Skeletal muscle cell (primary cell): ENCODE measurements at regions not wholly inside any gene's neighbourhood (a gene's known extent, or its start where the extent isn't known, plus 50 kb on each side); places are given as distances from the start of the nearest gene placed in this dataset.

Source experiments
- DNase-seq: peaks from one replicate; pipeline ENCODE4 v3.0.0-alpha.2; 2010; ENCODE audit warnings: low read depth
- H3K4me3 ChIP-seq: 2 replicates; pipeline ENCODE4 v1.5.1; 2011; ENCODE audit warnings: low read depth, mild to moderate bottlenecking, control low read depth, low read length, moderate library complexity

GRCh38 chr16:86214326-86215232 is 295.7 kb upstream of the FOXF1 start:
- no peak for DNase-seq

GRCh38 chr16:86215233-86215978 is 294.9 kb upstream of the FOXF1 start:
- DNase-seq = no peak
- no peak overlapping the region for H3K4me3 ChIP-seq

More at GRCh38 chr16:86214326-86215232, 295.7 kb upstream of the FOXF1 start:
- no peak overlapping the region for H3K4me3 ChIP-seq

GRCh38 chr16:86215979-86216585 is 294.2 kb upstream of the FOXF1 start:
- no peak overlapping the region for H3K4me3 ChIP-seq
- DNase-seq = no peak

- DNase-seq = no peak
These were observed 293.7 kb upstream of the FOXF1 start for GRCh38 chr16:86216591-86216990.

GRCh38 chr16:86217001-86217890 is 293.1 kb upstream of the FOXF1 start:
- no peak for DNase-seq
- H3K4me3 ChIP-seq = no peak overlapping the region

More at GRCh38 chr16:86216591-86216990, 293.7 kb upstream of the FOXF1 start:
- no peak overlapping the region for H3K4me3 ChIP-seq

- H3K4me3 ChIP-seq = no peak overlapping the region
- DNase-seq = no peak
These were observed 292.4 kb upstream of the FOXF1 start for GRCh38 chr16:86217891-86218270.

GRCh38 chr16:86218479-86219170 is 291.7 kb upstream of the FOXF1 start:
- DNase-seq = no peak
- H3K4me3 ChIP-seq = no peak overlapping the region

- peak; percentile 41 for DNase-seq
- no peak overlapping the region for H3K4me3 ChIP-seq
These were observed 290.5 kb upstream of the FOXF1 start for GRCh38 chr16:86219655-86220445.

GRCh38 chr16:86220561-86220960 is 289.8 kb upstream of the FOXF1 start:
- no peak overlapping the region for H3K4me3 ChIP-seq
- no peak for DNase-seq

GRCh38 chr16:86221085-86221484 is 289.2 kb upstream of the FOXF1 start:
- peak; percentile 52 for DNase-seq

GRCh38 chr16:86222547-86222946 is 287.8 kb upstream of the FOXF1 start:
- peak overlapping the region; percentile 26 for H3K4me3 ChIP-seq
- DNase-seq = no peak

More at GRCh38 chr16:86221085-86221484, 289.2 kb upstream of the FOXF1 start:
- no peak overlapping the region for H3K4me3 ChIP-seq

- peak; percentile 68 for DNase-seq
- H3K4me3 ChIP-seq = peak overlapping the region; percentile 26
These were observed 287.3 kb upstream of the FOXF1 start for GRCh38 chr16:86222965-86223551.

- DNase-seq = no peak
- no peak overlapping the region for H3K4me3 ChIP-seq
These were observed 286.2 kb upstream of the FOXF1 start for GRCh38 chr16:86224126-86224525.

GRCh38 chr16:86224629-86225028 is 285.7 kb upstream of the FOXF1 start:
- no peak for DNase-seq
- no peak overlapping the region for H3K4me3 ChIP-seq

- H3K4me3 ChIP-seq = no peak overlapping the region
- no peak for DNase-seq
These were observed 284.4 kb upstream of the FOXF1 start for GRCh38 chr16:86225905-86226371.

- H3K4me3 ChIP-seq = no peak overlapping the region
- no peak for DNase-seq
These were observed 283.3 kb upstream of the FOXF1 start for GRCh38 chr16:86227041-86227440.

- no peak overlapping the region for H3K4me3 ChIP-seq
- DNase-seq = no peak
These were observed 282.5 kb upstream of the FOXF1 start for GRCh38 chr16:86227801-86228200.
